GM21825 (cell line): ENCODE measurements at regions not wholly inside any gene's neighbourhood (a gene's known extent, or its start where the extent isn't known, plus 50 kb on each side); places are given as distances from the start of the nearest gene placed in this dataset.
"Not testable (repeated sequence)": the region's sequence is repeated elsewhere in the genome, so short reads cannot be mapped to it uniquely, and the experiment has no call there.

Experiments
- ATAC-seq: cut with Tn5 transposase; IDR thresholded peaks from one replicate; pipeline ENCODE4 v1.9.1; 2021; ENCODE audit warnings: mild to moderate bottlenecking, moderate library complexity; ENCODE audit not compliant: unreplicated experiment

DNA sequence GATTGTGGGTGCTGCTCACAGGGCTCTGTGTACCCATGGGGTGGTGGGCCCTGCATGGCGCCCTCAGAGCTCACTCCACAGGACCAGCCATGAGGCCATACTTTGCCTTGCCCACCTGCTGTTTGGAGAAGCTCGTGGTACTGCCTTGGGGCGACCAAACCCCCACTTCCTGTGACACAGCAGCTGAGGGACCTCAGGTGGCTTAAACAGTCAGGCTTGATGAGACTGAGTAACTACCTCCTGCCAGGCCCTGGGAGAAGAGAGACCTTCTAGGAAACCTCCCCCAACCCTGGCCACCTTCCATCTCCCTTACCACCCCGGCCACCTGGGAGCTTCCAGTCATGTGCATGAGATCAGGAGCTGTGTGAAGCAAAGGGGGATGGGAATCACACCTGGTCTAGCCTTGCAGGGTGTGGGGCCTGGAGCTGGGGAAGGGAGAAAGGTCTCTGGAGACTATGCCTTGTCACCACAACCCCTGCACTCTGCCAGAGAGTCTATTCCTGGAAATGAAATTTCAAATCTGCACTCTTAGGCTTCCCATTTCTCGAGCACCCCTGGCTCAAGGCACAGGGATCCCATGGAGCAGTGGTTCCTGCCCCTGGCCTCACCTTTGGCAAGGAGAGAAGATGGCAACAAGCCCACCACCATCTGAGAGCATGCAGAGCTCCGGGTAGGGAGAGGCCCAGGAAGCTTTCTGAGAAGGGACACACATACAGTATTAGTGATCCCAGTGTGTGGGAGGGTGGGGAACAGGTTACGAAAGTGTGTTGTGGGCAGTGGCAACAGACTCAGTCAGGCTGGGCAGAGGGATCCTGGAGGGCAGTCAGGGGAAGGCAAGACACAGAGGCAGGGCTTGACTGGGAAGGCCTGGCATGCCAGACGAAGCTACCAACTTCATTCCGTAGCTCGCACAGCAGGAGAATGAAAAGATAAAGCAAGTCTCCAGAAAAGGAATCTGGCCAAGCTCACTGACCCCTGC lies 125.0 kb downstream of the URI1 start:
- ATAC-seq = no peak

DNA sequence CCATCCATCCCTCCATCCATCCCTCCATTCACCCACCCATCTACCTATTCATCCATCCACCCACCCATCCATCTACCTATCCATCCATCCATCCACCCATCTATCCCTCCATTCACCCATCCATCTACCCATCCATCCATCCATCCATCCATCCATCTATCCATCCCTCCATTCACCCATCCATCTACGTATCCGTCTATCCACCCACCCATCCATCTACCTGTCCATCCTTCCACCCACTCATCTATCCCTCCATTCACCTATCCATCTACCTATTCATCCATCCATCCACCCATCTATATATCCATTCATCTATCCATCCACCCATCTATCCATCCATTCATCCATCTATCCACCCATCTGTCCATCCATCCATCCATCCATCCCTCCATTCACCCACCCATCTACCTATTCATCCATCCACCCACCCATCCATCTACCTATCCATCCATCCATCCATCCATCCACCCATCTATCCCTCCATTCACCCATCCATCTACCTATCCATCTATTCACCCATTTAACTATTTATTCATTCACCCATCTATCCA lies 126.0 kb downstream of the URI1 start:
- ATAC-seq = not testable (repeated sequence)

DNA sequence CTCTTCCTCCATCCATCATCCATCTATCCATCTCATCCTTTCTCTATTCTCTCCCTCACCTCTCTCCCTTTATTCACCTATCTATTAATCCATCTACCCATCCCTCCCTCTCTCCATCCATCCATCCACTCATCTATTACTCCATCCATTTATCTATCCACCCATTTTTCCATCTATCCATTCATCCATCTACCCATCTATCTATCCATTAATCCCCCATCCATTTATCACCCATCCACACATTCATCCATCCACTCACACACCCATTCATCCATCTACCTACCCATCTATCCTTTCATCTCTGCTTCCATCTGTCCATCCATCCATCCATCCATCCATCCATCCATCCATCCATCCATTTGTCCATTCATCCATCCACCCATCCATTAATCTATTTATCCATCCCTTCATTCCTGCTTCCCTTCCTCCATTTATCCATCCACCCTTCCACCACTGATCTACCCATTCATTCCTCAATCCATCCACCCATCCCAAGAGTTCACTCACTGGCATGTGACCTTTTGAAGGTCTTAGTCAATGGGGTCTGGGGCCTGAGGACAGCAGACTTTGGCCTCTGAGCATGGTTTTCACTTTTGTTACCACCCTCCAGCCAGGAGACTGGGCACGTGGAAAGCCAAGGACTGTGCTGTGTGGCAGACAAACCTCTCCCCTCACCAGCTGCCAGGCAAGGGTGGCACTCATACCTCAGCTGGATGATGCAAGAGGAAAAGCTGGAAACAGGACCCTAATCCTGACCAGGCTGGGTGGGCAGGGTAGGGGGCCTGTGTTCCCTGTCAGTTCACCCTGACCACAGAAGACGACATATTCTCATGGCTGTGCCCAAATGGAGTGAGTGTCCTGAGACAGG lies 126.7 kb downstream of the URI1 start:
- ATAC-seq = no peak

DNA sequence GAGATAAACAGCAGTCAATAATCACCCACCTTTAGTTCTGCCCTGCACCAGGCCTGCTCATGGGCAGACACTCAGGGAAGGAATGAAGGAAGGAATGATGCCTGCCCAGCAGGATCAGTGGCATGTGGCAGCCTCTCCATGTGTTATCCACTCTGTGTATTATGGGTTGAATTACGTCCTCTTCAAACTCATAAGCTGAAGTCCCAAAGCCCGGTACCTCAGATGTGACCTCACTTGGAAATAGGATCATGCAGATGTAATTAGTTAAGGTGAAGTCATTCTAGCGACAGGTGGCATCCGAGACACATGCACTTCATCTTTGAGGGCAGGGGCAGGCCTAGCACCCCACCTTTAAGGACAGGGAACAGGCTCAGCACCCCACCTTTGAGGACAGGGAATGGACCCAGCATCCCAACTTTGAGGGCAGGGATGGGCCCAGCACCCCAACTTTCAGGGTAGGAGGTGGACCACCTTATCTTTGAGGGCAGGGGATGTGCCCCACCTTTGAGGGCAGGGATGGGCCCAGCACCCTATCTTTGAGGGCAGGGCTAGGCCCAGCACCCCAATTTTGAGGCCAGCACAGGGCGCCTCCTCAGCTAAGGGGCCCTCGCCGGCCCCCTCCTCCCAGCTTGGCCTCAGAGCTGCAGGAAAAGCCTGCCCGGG lies 127.6 kb downstream of the URI1 start:
- no peak for ATAC-seq

DNA sequence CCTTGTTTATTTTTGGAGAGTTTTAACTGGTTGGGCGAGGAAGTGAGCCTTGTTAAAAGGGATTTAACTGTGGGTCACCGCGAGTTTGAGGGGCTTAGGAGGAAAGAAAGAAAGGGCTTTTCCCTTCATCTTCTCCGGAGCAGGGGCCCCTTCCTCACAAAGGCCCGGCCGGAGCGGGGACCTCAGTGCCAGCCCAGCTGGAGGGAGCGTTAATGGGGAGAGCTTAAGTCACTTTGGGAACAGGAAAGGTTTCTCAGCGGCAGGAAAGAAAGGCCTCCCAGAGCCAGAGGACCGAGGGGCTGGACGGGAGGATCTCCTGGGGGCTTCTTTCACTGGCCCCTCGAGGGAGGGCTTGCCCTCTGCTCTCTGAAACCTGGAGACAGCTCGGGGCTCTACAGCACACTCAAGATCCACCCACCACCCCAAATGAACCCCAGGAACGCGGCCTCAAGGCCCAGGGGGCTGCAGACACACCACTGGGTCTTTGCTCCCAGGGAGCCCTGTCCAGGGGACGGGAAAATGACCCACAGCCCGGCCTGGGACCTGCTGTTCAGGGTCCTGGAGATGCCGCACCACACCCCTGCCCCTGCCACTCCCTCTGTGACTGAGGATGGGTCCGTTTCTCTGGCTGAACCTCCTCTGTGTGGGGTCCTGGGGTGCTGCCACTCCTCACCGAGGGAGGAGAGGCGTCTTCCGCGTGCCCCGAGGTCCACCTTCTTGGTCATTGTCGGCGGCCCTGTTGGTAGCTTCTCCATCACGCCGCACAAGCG lies 128.3 kb downstream of the URI1 start:
- no peak for ATAC-seq

DNA sequence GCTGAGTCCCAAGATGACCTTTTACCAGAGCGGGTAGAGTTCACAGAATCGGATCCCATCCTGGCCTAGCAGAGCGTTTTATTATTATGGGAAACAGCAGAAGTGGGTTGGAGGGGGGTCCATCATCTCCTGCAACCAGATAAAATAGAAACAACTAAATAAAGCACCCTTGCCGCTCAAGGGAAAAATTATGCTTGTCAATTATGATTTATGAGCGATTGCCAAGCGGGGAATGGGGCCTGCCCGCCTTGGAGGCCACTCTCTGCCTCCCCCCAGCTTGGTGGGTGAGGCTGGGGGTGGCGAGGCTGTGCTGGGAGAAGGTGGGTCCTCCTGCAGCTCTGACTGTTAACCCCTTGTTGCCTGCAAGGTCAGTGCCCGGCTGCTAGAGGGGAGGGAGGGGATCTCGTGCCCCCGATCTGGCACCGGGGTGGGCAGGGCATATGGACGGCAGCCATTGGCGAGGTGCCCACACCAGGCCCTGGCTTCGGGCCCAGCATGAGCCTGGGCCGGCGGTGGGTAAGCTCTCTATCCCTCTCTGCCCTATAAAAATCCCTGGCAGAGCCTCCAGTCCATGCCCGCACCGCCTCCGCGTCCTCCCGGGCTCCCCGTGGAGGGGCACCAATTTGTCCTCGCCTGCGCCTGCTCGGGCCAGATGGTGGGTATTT lies 129.1 kb downstream of the URI1 start:
- ATAC-seq = no peak

DNA sequence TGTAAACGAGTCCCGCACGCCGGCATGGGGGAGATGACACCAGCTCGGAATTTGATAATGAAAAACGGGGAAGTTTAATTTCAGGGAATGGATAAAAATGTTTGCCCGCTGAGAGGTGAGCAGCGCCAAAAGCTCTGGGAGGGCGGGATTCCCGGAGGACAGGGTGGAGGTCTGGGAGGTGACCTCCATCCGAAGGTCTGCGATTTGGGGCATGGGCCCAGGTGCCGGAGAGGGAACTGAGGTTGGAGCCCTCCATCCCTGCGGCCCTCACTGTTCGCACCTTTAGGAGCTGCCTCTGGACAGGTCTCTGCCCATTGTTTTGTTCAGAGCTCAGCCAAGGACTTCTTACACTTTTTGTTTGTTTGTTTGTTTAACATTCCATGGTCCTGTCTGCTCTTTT lies 129.8 kb downstream of the URI1 start:
- no peak for ATAC-seq

DNA sequence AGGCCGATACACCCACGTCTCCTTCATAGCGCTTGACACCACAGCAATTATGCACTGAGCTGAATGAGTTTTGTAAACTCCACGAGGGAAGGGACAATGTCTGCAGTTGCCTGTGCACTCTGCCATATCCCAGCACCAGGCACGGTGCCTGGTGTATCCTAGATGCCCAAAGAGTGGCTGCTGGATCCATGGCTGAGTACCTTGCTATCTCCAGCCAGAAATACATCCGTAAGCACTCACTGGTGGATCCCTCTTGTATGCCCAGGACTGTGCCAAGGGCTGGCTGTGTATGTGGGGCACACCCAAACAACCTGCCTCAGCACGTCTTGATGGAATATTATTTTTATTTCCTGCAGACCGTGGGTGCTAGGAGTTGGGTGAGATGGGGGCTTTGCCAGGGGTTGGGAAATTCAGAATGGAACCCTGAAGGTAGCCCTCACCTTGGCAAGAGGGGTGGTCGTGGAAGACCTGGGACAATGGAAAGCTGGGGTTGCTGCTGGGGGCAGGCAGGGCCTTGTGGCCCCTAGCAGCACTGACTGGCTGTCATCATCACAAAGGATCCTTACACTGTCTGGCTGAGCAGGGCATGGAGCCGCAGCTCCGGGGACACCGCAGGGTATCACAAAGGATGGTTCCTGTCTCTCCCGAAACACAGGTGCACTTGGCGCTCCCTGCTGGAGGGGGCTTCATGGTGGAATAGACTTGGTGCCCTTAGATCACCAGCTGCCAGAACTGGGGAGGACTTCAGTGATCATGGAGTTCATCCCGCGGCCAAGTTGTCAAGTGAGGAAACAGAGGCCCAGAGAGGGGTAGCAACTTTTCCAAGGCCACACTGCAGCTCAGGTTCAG lies 131.3 kb downstream of the URI1 start:
- no peak for ATAC-seq

DNA sequence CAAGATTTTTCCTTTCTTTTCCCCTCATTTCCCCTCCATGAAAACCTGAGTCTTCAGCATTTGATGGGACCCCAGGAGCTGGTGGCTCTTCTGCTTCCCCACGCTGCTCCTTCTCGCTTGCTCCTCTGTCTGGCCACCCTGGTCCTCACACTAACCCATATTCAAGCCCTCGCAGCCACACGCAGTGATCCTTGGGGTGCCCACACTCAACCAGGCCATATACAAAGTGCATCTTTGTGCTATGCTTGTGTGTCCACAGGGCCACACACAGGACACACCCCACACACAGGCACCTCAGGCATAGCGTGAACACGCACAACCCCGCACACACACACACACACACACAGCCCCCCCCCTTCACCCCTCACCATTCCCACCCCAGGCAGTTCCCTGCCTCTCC lies 132.1 kb downstream of the URI1 start:
- ATAC-seq = no peak

DNA sequence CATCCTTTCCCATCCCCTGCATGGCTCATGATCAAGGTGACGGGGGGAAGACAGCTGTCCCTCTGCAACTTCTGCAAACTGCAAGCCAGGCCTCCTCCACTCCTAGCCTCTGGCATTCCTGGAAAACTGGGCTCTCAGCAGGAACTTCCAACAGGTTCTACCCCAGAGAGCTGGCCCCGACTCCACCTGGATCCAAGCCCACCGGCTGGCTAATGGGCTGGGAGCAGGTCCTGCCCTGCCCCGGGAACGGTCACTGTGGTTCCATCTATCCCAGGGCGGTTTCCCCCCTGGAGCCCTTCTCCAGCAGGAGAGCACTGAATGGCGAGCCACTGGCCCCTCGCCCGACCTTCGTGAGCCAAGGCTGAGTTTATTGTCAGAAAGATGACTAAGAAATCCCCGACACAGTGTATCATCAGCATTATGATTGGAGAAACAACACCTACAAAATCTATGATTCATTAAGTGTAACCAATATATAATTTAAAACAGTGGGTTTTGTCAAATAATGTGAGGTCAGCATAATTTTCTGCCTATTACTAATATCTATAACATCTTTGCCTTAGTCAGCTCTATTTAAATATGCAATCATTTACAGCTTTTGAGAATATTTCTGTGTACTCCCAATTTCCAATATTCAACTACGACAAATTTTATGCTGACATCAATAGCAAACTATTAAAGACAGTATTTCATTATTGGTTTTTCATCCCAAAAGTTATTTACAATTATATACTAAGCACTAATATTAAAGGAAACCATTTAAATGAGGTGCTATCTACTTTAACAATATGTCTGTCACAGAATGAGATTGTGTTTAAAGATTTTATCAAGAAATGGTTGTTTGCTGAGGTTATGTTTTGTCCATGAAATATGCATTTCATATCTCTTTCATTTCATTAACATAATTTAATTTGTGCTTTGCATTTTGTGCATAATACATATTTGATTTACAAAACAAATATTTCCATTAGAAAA lies 133.0 kb downstream of the URI1 start:
- no peak for ATAC-seq

DNA sequence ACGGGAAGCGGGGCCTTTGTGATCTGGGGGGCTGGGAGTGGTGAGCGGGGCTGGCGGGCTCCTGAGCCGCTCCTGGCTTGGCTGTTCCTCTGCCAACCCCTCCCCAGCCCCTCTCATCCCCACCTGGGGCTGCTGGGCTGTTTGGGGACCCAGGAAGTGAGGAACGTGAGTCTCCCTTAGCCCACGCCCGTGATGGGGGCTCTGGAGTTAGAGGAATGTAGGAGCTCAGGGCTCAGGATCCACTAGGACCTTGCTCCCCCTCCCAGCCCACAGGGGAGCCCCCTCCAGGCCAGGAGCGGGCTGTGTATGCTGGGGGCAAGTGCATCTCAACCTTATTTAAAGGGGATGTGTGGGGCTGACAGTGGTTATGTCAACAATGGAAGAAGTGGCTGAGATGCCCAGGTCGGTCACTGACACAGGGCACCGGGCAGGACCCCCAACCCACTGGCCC lies 134.1 kb downstream of the URI1 start:
- no peak for ATAC-seq

DNA sequence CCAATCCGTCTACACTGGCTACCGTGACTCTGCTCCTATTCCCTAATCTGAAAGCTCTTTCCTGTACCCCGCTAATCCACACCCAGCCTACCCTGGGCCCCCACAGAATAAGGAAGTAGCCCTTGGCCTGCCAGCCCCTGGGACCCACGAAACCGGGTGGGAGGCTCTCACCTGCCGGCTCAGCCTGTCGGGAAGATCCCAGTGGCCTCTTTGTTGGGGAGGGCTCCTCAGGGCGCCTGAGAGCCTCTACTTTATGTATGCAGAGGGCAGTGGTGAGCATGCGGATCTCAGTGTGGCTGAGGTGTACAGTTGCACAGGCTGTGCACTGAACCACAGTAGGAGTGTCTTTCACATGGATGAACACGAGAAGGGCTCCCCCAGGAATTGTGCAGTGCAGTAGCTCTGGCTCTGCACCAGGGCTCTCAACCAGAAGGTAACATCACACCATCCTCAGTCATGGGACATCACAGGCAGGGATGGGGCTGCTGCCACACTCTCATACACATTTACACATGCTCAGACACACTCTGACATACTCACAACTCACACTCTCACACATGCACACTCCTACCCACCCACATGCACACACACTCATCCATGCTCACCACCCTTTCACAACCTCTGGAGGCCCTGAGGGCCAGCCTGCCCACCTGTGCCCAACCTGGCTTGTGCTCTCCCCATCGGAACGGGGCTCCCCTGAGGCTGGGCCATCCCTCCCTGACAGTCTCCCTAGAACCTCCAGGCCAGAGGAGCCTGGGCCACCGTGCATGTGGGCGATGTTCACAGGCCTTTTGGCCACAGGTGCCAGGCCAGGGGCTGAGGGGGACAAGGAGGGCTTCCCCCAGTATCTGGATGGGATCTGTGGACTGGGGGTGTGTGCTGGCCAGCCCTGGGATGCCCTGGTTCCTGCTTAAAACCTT lies 135.0 kb downstream of the URI1 start:
- ATAC-seq = no peak

DNA sequence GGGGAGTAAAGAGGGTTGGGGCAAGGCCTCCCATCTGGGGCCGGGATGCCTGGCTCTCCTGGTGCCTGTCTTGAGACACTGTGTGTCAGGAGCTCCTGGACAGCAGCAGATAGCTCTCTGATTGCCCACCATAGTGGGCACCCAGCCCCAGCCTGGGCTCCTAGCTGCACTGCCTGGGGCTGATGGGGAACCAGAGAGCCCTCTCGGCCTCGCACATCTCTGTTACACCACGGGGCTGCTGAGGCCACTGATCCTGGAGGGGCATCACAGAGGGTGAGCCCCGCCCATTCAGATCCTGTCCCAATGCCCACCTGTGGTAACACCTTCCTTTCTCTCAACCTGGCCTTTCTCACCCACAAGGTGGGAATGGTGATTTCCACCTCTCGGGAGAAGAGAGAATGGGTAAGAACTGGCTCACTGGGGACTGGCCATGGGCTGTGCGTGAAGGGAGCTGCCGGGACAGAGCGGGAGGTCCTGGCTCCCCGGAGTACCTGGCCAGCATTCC lies 135.9 kb downstream of the URI1 start:
- ATAC-seq = no peak

DNA sequence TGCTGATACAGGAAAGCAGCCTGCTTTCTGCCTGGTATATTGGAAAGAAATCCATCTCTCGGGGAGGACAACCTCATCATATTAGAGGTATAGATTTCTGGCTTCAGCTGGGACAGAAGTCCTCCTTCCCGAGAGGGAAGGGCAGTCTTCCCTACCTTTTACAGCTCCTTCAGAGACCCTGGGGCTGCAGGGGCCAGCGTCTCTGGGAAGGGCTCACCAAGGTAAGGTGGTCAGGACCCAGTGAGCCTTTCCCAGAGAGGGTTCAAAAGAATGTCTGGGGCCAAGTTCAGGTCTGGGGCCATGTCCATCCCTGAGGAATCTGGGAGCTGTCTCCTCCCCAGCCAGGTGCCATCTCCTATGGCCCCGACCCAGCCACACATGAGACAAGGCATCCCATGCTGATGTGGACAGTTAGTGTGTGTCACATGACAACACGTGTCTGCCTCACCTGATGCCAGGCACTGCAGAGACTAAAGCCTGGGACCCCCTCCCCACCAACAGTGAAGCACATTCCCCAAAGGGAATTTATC lies 136.4 kb downstream of the URI1 start:
- no peak for ATAC-seq

DNA sequence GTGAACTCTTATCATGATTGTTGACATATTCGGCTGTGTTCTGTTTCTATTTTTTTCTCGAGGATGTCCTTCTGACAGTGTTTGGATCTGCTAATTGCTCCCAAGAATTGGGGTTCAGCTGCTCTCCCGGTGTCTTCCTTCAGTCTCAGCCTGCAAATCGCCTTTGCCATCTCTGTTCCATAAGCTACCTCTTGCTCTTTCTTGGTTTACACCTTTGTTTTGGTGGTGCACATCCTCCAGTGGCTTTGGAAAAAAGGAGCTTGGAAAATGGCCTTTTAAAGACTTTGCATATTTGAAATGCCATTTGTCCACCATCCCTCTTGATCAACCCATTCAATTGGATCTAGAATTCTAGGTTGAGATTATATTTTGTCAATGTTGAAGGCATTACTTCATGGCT lies 137.2 kb downstream of the URI1 start:
- ATAC-seq = no peak

DNA sequence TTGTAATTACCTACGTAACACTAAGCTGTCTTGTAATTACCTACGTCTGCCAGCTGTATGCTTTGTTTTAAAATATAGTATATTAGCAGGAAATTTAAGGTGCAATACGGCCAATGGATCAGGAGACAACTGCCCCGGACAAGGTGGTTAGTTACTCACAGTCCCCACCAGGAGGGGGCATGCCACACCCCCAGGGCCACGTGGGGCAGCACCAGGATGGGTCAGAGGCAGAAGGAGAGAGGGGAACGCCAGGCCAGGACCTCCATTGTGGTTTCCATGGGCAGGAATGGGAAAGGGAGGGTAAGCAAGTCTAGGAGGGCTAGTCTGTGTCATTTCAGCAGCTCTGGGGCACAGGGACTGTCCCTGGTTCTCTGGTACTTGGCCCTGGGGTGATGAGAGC lies 140.1 kb downstream of the URI1 start:
- ATAC-seq = no peak
